HG03280 (cell line): ENCODE measurements at regions not wholly inside any gene's neighbourhood (a gene's known extent, or its start where the extent isn't known, plus 50 kb on each side); places are given as distances from the start of the nearest gene placed in this dataset.

Source experiments
- ATAC-seq: cut with Tn5 transposase; IDR thresholded peaks from one replicate; pipeline ENCODE4 v1.9.1; 2021; ENCODE audit warnings: mild to moderate bottlenecking, moderate library complexity; ENCODE audit not compliant: unreplicated experiment

DNA sequence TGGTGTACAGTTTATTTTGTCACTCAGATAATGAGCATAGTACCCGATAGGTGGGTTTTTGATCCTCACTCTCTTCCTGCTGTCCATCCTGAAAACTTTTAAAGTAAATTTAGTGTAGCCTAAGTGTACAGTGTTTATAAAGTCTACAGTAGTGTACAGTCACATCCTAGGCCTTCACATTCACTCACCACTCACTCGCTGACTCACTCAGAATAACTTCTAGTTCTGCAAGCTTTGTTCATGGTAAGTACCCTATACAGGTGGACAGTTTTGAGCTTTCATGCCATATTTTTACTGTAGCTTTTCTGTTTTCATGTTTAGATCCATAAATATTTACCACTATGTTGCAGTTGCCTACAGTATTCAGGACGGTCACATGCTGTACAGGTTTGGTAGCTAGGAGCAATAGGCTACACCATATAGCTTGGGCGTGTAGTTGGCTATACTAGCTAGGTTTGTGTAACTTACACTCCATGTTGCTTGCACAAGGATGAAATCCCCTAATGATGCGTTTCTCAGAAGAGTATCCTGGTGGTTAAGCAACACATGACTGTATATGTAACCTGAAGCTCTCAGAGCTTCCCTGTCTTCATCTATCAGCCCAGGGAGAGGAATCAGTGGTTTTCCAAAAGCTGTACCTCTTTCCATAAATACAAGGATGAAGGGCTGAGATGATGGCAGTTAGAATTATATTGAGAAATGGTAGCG, 87.6 kb upstream of the SLC25A26 start:
- no peak for ATAC-seq

DNA sequence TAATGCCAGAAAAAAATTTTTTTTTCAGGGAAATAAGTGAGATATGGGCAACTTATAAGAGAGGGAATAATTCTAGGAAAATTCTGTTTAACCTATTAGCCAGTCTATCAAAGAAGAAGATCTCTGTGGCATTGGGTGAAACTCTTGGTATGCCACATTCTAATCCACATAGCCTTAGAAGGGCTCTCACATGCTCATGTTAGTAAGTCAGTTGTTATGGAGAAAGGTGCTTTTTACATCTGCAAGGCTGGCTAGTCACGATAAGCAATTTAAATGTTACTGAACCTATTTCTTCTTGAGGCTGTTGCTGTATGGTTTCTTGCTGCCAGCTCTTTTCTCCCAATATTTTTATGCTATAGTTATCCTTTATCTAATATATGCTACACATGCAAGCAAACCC, 89.9 kb upstream of the MAGI1 start:
- no peak for ATAC-seq

DNA sequence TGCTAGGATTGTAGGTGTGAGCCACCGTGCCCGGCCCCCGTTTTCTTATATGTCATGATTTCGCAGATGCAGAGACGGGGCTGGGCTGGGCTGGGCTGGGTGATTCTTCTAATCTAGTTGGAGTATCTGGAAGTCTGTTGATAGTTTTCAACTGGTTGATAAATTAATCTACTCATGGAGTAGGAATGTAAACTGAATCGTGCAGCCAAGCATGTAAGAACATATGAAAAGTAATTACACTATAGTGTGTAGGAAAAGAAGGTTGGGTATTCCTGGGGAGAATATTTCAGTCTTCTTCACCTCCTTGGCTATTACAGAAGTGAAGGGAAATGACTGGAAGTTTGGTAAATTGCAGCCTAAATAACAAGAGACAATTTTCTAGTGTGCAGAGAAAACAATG, 82.6 kb upstream of the MAGI1 start:
- no peak for ATAC-seq

DNA sequence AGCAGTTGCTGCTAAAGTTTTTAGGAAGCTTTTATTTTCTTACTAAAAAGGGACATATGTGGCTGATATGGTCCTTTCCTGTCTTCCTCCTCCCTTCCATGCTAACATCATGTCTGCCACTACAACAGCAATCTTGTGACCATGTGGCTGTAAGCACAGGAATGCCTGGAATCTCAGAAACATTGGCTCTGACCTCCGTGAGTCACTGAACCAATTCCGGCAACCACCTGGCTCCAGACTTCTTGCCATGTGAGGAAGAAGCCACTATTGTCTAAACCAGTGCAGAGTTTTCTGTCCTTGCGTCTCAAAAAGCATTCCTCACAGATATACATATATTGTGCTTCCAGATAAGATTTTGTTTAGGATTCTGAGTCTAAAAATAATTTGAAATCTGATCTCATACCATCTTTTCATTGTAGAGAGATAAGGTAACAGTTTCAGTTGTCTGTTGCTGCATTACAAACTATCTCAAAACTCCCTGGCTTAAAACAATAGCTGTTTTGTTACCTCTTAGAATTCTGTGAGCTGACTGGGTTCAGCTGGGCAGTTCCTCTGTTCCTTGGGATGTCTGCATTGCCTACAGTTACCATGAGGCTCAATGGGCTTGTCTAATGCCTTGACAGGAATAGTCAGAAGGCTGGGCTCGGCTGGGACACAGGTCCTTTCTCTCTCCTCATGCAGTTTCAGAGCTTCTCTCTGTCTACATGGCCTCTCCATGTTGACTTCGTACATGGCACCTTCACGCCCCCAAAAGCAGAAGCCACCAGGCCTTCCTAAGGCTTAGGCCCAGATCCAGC, 77.3 kb upstream of the MAGI1 start:
- no peak for ATAC-seq

DNA sequence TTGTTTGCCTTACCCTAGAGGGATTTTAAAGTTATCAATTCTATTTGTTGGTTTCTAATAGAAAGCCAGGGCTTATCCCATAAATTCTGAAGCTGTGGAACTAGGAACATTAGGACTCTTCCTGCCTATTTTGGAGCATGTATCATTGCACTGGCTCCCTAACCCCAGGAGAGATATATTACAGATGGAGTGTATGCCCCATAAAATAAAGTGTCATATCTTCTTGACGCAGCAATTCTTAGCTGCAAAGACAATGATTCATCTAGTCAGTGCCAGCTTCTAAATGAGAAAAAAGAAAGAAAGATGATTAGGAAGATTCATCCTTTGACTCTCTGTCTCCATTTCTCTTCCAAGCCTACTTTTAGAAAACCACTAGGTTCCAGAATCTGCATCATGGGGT, 74.8 kb upstream of the MAGI1 start:
- no peak for ATAC-seq

DNA sequence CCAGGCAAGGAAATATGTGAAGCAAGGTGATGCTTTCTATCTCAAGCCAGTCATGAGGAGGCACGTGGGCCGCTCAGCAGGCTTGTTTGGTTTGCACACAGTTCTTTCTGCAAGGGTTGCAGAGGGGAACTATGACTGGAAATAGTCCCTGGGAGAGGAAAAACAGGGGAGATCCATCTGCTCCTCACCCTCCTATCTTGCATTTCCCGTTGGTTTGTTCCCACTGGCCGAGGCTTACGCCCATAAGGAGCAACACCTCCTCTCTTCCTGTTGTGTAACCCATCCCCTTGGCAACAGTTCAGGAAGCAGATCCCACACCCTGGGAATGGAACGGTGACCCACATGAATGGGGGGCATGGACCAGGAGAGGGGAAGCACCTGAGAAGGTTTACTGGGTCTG, 72.1 kb upstream of the MAGI1 start:
- no peak for ATAC-seq

DNA sequence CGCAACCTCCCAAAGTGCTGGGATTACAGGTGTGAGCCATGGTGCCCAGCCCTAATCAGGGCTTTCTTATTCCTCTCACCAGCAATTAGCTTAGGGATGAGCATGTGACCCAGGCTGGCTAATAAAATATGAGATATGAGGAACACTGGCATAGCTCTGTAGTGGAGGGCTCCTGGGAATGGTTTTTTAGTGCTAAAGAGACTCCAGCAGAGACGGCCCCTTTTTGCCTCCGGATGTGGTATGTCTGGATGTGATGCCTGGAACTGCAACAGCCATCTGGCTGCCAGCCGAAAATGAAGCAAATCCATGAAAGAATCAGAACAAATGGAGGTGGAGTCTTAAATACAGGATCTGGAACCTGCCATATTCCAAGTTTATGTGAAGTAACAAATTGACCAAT, 69.1 kb upstream of the MAGI1 start:
- ATAC-seq = no peak

DNA sequence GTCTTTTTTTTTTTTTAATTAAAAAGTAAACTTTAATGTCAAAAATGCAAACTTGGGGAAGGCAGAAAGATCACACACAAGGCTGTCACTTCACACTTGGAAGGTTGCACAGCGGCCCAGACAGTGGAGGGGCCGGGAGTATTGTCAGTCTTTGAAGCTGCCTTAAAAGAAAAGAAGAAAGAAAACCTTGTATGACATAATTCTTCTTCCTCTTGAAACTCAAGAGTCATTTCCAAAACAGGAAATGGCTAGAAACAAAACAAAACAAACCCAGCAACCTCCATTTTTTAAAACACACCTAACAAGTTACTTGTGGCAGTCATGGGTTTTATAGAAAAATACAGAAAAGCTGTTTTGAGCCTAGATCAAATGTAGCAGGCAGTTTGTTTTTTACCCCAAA, 68.1 kb upstream of the MAGI1 start:
- ATAC-seq = peak; percentile 47

DNA sequence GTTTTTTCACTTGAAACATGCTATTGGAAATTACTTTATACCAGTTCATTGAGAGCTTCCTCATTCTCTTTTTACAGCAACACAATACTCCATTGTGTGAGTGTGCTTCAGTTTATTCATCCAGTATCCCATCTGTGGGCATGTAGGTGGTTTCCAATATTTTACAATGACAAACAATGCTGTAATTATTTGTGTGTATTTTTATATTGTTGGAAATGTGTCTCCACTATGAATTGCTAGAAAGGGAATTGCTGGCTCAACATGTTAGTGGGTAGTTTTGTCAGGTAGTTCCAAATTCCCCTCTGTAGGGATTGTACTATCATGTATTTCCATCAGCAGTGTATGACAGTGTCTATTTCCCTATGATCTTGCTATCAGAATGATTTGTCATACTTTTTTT, 65.8 kb upstream of the MAGI1 start:
- no peak for ATAC-seq

DNA sequence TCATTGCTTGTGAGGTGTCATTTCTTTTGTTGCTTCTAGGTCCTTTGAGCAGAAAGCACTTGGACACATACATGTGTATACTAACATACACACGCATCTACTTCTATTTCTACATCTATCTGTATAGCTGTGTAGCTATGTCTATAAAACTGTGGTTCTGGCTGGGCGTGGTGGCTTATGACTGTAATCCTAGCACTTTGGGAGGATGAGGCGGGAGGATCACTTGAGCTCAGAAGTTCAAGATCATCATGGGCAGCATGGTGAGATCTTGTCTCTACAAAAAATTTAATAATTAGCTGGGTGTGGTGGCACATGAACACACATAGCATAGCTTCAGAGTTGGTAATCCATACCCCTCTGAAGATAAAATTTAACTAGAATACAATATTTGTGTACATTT, 65.0 kb upstream of the MAGI1 start:
- ATAC-seq = no peak

DNA sequence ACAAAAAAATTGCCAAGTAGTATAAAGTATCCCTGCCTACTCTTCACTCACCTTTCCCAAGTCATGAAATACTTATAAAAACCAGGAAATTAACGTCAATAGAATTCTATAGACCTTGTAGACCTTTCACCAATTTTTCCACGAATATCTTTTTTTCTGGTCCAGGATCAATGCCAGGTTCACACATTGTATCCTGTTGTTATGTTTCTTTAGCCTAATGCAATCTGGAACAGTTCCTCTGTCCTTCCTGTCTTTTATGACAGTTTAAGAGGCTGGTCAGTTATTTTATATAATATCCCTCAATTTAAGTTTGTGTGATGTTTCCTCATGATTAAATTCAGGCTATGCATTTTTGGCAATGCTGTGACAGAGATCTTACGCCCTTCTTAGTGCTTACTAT, 63.2 kb upstream of the MAGI1 start:
- ATAC-seq = no peak

DNA sequence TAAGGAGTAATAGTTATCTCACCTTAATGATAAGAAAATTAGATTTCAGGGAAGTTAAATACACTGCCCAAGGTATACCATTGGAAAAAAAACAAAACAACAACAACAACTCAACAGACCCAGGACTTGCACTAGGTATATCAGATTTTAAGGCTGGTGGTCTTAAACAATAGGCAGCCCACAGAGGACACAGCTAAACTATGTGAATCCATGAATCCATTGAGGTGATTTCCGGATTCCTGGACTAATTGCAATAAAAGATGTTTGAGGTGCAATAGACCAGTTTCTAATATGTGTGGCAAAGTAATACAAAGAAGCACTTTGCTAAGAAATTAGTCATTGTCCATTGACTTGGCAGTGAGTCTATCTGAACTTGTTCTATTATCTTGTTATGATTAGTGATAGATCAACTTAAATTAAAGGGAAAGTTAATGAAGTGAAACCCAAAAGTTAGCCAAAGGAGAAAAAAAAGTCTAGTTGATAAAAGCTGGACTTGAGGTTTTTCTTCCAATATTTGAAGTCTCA, 60.9 kb upstream of the MAGI1 start:
- no peak for ATAC-seq

DNA sequence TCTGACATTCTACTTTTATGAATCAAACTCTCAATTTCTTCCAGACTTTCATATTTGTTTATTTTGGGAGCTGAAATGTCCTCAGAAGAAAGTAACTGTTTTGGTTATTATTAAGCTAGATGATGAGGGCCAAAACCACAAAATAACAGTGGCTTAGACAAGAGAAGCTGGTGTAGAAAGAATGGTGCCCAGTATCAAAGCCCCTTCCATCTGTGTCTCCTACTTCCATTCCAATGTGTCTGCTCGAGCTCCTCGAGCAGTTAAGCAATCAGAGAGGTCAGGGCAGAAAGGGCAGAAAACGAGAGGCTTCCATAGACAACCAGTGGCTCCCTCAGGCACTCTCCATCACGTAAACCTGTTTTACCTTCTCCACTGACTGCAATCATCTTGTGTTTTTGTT, 59.7 kb upstream of the MAGI1 start:
- no peak for ATAC-seq

DNA sequence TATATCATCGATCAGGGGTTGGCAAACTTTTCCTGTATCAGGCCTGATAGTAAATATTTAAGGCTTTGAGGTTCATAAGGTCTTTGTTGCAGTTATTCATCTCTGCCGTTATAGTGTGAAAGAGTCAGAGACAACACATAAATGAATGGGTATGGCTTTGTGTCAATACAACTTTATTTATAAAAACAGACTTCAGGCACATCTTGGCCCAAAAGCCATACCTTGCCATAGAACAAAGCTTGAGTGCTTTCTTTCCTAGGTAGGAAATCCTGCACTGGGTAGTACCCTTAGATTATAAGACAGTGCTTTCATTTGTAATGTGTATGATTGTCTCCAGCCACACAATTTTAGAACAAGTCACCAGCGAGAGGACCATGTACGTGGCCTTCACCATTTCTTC, 58.9 kb upstream of the MAGI1 start:
- ATAC-seq = no peak

DNA sequence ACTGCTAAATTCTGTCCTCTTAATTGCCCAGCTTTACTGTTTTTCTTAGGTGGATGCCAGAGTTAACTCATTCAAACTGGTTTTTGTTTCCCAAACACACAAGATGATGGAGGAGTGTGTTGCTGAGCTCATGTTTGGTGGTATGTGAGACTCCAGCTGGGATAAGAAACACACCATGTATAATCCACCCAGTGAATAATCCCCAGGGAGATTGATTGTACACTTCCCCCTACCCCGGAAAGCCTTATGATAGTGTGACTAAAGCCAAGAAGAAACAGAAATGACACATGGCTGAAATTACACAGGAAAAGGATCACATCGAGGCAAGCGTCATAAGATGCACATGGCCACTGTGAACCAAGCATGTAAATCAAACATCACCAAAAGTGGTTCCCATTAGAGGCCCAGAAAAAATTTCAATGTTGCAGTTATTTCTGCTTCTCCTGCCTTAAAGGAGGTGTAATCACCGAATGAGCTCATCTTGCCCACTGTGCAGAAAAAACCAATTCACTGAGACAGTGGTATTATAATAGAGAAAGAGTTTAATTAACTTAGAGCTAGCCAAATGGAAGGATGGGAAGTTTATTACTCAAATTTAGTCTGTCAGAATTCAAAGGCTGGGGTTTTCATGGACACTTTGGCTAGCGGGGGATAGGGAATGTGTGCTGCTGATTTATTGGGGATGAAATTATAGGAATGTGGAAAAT, 56.7 kb upstream of the MAGI1 start:
- ATAC-seq = no peak

DNA sequence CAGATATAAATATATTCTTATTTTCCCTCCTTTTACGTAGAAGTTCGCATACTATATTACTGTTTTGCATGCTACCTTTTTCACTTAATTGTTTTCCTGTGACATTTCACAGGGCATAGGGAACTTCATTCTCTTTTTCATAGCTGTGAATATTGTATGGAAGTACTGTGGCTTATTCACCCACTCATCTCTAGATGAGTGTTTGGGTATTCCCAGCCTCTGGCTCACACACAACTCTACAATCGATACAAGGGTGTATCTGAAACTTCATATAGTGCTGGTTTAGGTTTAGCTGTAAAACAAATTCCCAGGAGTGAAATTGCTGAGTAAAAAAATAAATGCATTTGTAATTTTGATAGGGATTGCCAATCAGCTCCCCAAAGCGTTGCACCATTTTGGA, 55.3 kb upstream of the MAGI1 start:
- no peak for ATAC-seq

DNA sequence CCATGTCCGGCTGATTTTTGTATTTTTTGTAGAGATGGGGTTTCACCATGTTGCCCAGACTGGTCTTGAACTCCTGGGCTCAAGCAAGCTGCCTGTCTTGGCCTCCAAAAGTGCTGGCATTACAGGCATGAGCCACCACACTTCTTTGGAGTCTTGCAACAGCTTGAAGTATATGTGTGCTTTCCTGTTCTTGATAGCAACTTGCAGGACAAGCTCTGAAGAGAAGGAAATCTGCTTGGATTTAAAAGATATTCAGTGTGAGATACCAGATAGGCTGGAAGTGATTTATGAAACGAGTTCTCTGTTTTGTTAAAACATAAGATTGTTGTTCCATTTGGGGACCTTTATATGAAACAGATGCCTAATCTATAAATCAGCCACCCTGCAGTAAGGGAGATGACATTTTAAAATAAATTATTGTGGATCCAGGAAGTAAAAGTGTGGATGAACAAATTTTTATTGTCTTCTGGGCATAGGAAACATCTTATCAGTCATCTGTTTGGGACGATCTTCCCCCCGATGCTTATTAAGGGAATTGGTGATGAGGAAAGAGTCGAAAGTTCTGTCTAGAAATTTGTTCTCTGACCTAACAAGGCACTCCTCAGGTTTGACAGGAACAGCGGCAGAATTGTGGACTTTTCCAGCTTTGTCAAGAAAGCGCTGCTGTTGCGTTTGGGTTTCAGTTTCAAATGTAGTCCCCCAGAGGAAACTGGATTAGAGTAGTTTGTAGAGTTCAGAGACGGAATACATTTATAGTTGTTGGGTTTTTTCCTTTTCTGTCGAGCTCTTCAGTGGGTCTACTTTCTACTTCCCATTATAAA, 53.7 kb upstream of the MAGI1 start:
- ATAC-seq = no peak
